ENCODE measurements at regions not wholly inside any gene's neighbourhood (a gene's known extent, or its start where the extent isn't known, plus 50 kb on each side); places are given as distances from the start of the nearest gene placed in this dataset.

GRCh38 chr1:95701450-95702173 lies 467.6 kb downstream of the RWDD3 start:
- CTCF ChIA-PET = no interaction called here
- WGBS (ENCODE audit: low lambda C conversion rate) = 42% methylated on average over 3 of the region's 4 CpGs
- no peak for DNase-seq

More at GRCh38 chr1:95701450-95702173, 467.6 kb downstream of the RWDD3 start:
- Histone ChIP-seq H3K4me3 (ENCODE audit: low read depth in 2 of 2, low read length in 1 of 2) (no peak overlapping the region), H2AFZ (ENCODE audit: low read depth) (no peak overlapping the region), H3K36me3 (replicated peaks in 1 of 2; ENCODE audit: control insufficient read depth in 1 of 2, insufficient read depth in 2 of 2, low read length in 1 of 2) (no peaks in the 10 kb centered on the region), H3K4me1 (ENCODE audit: control insufficient read depth in 1 of 2, insufficient read depth in 2 of 2, low read depth in 1 of 2, low read length in 1 of 2) (no peaks in the 10 kb centered on the region), H3K9ac (no peak overlapping the region), H3K27me3 (ENCODE audit: insufficient read depth) (no peaks in the 10 kb centered on the region), H3K27ac (ENCODE audit: low read depth in 2 of 2, low read length in 1 of 2) (no peak overlapping the region), H3K9me2 (no peaks in the 10 kb centered on the region), H3K9me3 (peaks cover 8% of the 10 kb centered on the region; the same call in 1 of the 2 replicates), H3K4me2 (no peak overlapping the region), H3K79me2 (ENCODE audit: insufficient read depth) (no peaks in the 10 kb centered on the region), H4K20me1 (ENCODE audit: insufficient read depth) (no peaks in the 10 kb centered on the region), H3F3A (replicated peaks; ENCODE audit: insufficient read depth) (no peaks in the 10 kb centered on the region)
- POLR2A ChIA-PET = no interaction called here
- TF ChIP-seq EP300 (IDR thresholded peaks at IDR 0.05; ENCODE audit: borderline replicate concordance in 1 of 2, low read depth in 1 of 2, low read length in 1 of 2) = no peak
- no peak for TF ChIP-seq GABPA (IDR thresholded peaks at IDR 0.05; ENCODE audit: low read depth)
- TF ChIP-seq GATA2 (CRISPR knock-in tag; IDR thresholded peaks at IDR 0.05) = no peak
- TF ChIP-seq ZBTB33 (IDR thresholded peaks at IDR 0.05; ENCODE audit: borderline replicate concordance, low read depth) = no peak
- no peak for TF ChIP-seq USF2 (IDR thresholded peaks at IDR 0.05; ENCODE audit: borderline replicate concordance, low read depth, low read length)
- TF ChIP-seq FOXJ3 (CRISPR knock-in tag; IDR thresholded peaks at IDR 0.05) = no peak
- TF ChIP-seq IRF3 (IDR thresholded peaks at IDR 0.05; ENCODE audit: low read depth, low read length) = no peak
- no peak for TF ChIP-seq MXI1 (IDR thresholded peaks at IDR 0.05; ENCODE audit: low read depth, low read length)
- no peak for TF ChIP-seq ELF1 (IDR thresholded peaks at IDR 0.05)
- no peak for TF ChIP-seq MEF2A (IDR thresholded peaks at IDR 0.05; ENCODE audit: borderline replicate concordance, low read depth)
- TF ChIP-seq NFIC (IDR thresholded peaks at IDR 0.05; ENCODE audit: borderline replicate concordance) = no peak
- TF ChIP-seq RAD21 (IDR thresholded peaks at IDR 0.05; ENCODE audit: low read length) = no peak
- no peak for TF ChIP-seq FOXM1 (IDR thresholded peaks at IDR 0.05; ENCODE audit: low read depth)
- TF ChIP-seq RXRA (IDR thresholded peaks at IDR 0.05; ENCODE audit: borderline replicate concordance, low read depth) = no peak
- TF ChIP-seq NRF1 (IDR thresholded peaks at IDR 0.05; ENCODE audit: low read depth, low read length) = no peak
- no peak for TF ChIP-seq POLR2AphosphoS5 (IDR thresholded peaks at IDR 0.05; ENCODE audit: low read depth, low read length)

Measured in SK-N-SH (cell line).